Posterior vena cava (tissue), 2 donors: ENCODE measurements at regions not wholly inside any gene's neighbourhood (a gene's known extent, or its start where the extent isn't known, plus 50 kb on each side); places are given as distances from the start of the nearest gene placed in this dataset.

Source experiments
- DNase-seq: peaks from one replicate; pipeline ENCODE4 v3.0.0-alpha.2; 2020; ENCODE audit warnings: low spot score
- intact Hi-C, 2 donors: fragments of 100-400 bp; cut with DNase I; formaldehyde crosslinking; loops; one replicate each; pipeline versions ENCODE4 v1.14.1 to v1.14.2; 2022 to 2023
- donor health status: DM: yes; HTN: yes; CAD: no.
- donor health status: DM: yes; HTN: yes; CAD: no.

GRCh38 chr1:209318181-209319056, 265.1 kb upstream of the CAMK1G start:
- intact Hi-C loops, result no loop called here
- DNase-seq, result no peak

GRCh38 chr1:209319057-209319432, 264.5 kb upstream of the CAMK1G start:
- intact Hi-C loops, result no loop called here
- DNase-seq, result no peak

GRCh38 chr1:209319549-209319948, 264.0 kb upstream of the CAMK1G start:
- no peak for DNase-seq
- intact Hi-C loops, result no loop called here

GRCh38 chr1:209323743-209324142, 259.8 kb upstream of the CAMK1G start:
- intact Hi-C loops, result no loop called here
- DNase-seq, result no peak

- DNase-seq, result no peak
- intact Hi-C loops, result no loop called here
Observed at GRCh38 chr1:209324901-209325871, 258.3 kb upstream of the CAMK1G start.

GRCh38 chr1:209326076-209326475, 257.4 kb upstream of the CAMK1G start:
- DNase-seq, result no peak
- intact Hi-C loops, result no loop called here

- no peak for DNase-seq
- intact Hi-C loops, result no loop called here
Observed at GRCh38 chr1:209326831-209327230, 256.7 kb upstream of the CAMK1G start.

GRCh38 chr1:209328196-209328595, 255.3 kb upstream of the CAMK1G start:
- intact Hi-C loops, result no loop called here

GRCh38 chr1:209335178-209335577, 248.3 kb upstream of the CAMK1G start:
- DNase-seq, result no peak
- intact Hi-C loops, result no loop called here

More at GRCh38 chr1:209328196-209328595, 255.3 kb upstream of the CAMK1G start:
- DNase-seq, result no peak

- intact Hi-C loops, result no loop called here
- DNase-seq, result no peak
Observed at GRCh38 chr1:209341146-209341545, 242.4 kb upstream of the CAMK1G start.

GRCh38 chr1:209341673-209342420, 241.7 kb upstream of the CAMK1G start:
- intact Hi-C loops, result no loop called here
- no peak for DNase-seq

GRCh38 chr1:209342441-209343175, 240.9 kb upstream of the CAMK1G start:
- intact Hi-C loops, result no loop called here
- DNase-seq, result no peak

GRCh38 chr1:209343511-209343910, 240.0 kb upstream of the CAMK1G start:
- intact Hi-C loops, result no loop called here
- DNase-seq, result no peak

- no peak for DNase-seq
Observed at GRCh38 chr1:209344156-209344555, 239.4 kb upstream of the CAMK1G start.

GRCh38 chr1:209349363-209350308, 233.9 kb upstream of the CAMK1G start:
- DNase-seq, result no peak
- intact Hi-C loops, result loop anchor here in 1 of 2 donors (2.0 kb wide), 1 partner anchor 63 kb away; no protein-coding TSS in a partner anchor

More at GRCh38 chr1:209344156-209344555, 239.4 kb upstream of the CAMK1G start:
- intact Hi-C loops, result no loop called here

GRCh38 chr1:209353053-209353452, 230.5 kb upstream of the CAMK1G start:
- no peak for DNase-seq
- intact Hi-C loops, result no loop called here

GRCh38 chr1:209354111-209354839, 229.2 kb upstream of the CAMK1G start:
- intact Hi-C loops, result no loop called here
- DNase-seq, result no peak
